ENCODE measurements at regions not wholly inside any gene's neighbourhood (a gene's known extent, or its start where the extent isn't known, plus 50 kb on each side); places are given as distances from the start of the nearest gene placed in this dataset.

- TF ChIP-seq, protein P1, sequence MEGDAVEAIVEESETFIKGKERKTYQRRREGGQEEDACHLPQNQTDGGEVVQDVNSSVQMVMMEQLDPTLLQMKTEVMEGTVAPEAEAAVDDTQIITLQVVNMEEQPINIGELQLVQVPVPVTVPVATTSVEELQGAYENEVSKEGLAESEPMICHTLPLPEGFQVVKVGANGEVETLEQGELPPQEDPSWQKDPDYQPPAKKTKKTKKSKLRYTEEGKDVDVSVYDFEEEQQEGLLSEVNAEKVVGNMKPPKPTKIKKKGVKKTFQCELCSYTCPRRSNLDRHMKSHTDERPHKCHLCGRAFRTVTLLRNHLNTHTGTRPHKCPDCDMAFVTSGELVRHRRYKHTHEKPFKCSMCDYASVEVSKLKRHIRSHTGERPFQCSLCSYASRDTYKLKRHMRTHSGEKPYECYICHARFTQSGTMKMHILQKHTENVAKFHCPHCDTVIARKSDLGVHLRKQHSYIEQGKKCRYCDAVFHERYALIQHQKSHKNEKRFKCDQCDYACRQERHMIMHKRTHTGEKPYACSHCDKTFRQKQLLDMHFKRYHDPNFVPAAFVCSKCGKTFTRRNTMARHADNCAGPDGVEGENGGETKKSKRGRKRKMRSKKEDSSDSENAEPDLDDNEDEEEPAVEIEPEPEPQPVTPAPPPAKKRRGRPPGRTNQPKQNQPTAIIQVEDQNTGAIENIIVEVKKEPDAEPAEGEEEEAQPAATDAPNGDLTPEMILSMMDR (IDR thresholded peaks at IDR 0.05), result no peak
- no peak for TF ChIP-seq POLR2A (IDR thresholded peaks at IDR 0.05)
These were observed 545.6 kb upstream of the MAP3K7 start for GRCh38 chr6:91132461-91132860.
